ENCODE measurements at regions not wholly inside any gene's neighbourhood (a gene's known extent, or its start where the extent isn't known, plus 50 kb on each side); places are given as distances from the start of the nearest gene placed in this dataset.
"Not testable (repeated sequence)": the region's sequence is repeated elsewhere in the genome, so short reads cannot be mapped to it uniquely, and the experiment has no call there.

- TF ChIP-seq CTCF (IDR thresholded peaks at IDR 0.05; ENCODE audit: low read depth, low read length) = no peak
- DNase-seq (ENCODE audit: extremely low read depth, low read depth) = no peak
These were observed 690.9 kb downstream of the BRINP3 start for GRCh38 chr1:189786761-189787160.

GRCh38 chr1:189787201-189787600, 690.5 kb downstream of the BRINP3 start:
- no peak for TF ChIP-seq CTCF (IDR thresholded peaks at IDR 0.05; ENCODE audit: low read depth, low read length)
- DNase-seq (ENCODE audit: extremely low read depth, low read depth) = no peak

GRCh38 chr1:189790335-189790734, 687.3 kb downstream of the BRINP3 start:
- DNase-seq (ENCODE audit: extremely low read depth, low read depth) = no peak
- TF ChIP-seq CTCF (IDR thresholded peaks at IDR 0.05; ENCODE audit: low read depth, low read length) = no peak

- no peak for DNase-seq (ENCODE audit: extremely low read depth, low read depth)
- TF ChIP-seq CTCF (IDR thresholded peaks at IDR 0.05; ENCODE audit: low read depth, low read length) = no peak
These were observed 674.3 kb downstream of the BRINP3 start for GRCh38 chr1:189803364-189803763.

- no peak for DNase-seq (ENCODE audit: extremely low read depth, low read depth)
- no peak for TF ChIP-seq CTCF (IDR thresholded peaks at IDR 0.05; ENCODE audit: low read depth, low read length)
These were observed 673.3 kb downstream of the BRINP3 start for GRCh38 chr1:189804352-189804751.

GRCh38 chr1:189805735-189806134, 671.9 kb downstream of the BRINP3 start:
- TF ChIP-seq CTCF (IDR thresholded peaks at IDR 0.05; ENCODE audit: low read depth, low read length) = no peak
- DNase-seq (ENCODE audit: extremely low read depth, low read depth) = no peak

GRCh38 chr1:189810639-189811038, 667.0 kb downstream of the BRINP3 start:
- not testable (repeated sequence) for DNase-seq (ENCODE audit: extremely low read depth, low read depth)

GRCh38 chr1:189811960-189812359, 665.7 kb downstream of the BRINP3 start:
- no peak for DNase-seq (ENCODE audit: extremely low read depth, low read depth)

More at GRCh38 chr1:189811960-189812359, 665.7 kb downstream of the BRINP3 start:
- TF ChIP-seq CTCF (IDR thresholded peaks at IDR 0.05; ENCODE audit: low read depth, low read length) = no peak
